NB4 (cell line): ENCODE measurements at regions not wholly inside any gene's neighbourhood (a gene's known extent, or its start where the extent isn't known, plus 50 kb on each side); places are given as distances from the start of the nearest gene placed in this dataset.

Experiments used
- DNase-seq: peaks from one replicate; pipeline ENCODE4 v3.0.0; 2010; ENCODE audit warnings: low read depth
- H3K4me3 ChIP-seq: one replicate; pipeline ENCODE4 v1.5.1; 2011; ENCODE audit warnings: mild to moderate bottlenecking, low read depth, low read length, moderate library complexity
- MYC ChIP-seq: IDR thresholded peaks from 2 replicates; pipeline ENCODE4 v1.6.1; 2011; ENCODE audit warnings: low read depth, low read length
- POLR2A ChIP-seq: IDR thresholded peaks from 2 replicates; pipeline ENCODE4 v1.6.1; 2011; ENCODE audit warnings: mild to moderate bottlenecking; ENCODE audit not compliant: insufficient read length; ENCODE audit errors: extremely low read depth
- TF ChIP-seq, protein P1 (sequence below): IDR thresholded peaks from one replicate; pipeline ENCODE4 v1.5.1; 2012; ENCODE audit warnings: low read depth, low read length
- TF ChIP-seq, protein P2 (sequence below): IDR thresholded peaks from 2 replicates; pipeline ENCODE4 v1.6.1; 2011; ENCODE audit warnings: low read depth, low read length

- TF ChIP-seq, protein P1, sequence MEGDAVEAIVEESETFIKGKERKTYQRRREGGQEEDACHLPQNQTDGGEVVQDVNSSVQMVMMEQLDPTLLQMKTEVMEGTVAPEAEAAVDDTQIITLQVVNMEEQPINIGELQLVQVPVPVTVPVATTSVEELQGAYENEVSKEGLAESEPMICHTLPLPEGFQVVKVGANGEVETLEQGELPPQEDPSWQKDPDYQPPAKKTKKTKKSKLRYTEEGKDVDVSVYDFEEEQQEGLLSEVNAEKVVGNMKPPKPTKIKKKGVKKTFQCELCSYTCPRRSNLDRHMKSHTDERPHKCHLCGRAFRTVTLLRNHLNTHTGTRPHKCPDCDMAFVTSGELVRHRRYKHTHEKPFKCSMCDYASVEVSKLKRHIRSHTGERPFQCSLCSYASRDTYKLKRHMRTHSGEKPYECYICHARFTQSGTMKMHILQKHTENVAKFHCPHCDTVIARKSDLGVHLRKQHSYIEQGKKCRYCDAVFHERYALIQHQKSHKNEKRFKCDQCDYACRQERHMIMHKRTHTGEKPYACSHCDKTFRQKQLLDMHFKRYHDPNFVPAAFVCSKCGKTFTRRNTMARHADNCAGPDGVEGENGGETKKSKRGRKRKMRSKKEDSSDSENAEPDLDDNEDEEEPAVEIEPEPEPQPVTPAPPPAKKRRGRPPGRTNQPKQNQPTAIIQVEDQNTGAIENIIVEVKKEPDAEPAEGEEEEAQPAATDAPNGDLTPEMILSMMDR, result no peak
- TF ChIP-seq MYC, result no peak
- no peak for TF ChIP-seq POLR2A
- TF ChIP-seq, protein P2, sequence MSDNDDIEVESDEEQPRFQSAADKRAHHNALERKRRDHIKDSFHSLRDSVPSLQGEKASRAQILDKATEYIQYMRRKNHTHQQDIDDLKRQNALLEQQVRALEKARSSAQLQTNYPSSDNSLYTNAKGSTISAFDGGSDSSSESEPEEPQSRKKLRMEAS, result no peak
- no peak overlapping the region for H3K4me3 ChIP-seq
- no peak for DNase-seq
These were observed 134.0 kb upstream of the CCDC68 start for GRCh38 chr18:55093295-55093694.

DNA sequence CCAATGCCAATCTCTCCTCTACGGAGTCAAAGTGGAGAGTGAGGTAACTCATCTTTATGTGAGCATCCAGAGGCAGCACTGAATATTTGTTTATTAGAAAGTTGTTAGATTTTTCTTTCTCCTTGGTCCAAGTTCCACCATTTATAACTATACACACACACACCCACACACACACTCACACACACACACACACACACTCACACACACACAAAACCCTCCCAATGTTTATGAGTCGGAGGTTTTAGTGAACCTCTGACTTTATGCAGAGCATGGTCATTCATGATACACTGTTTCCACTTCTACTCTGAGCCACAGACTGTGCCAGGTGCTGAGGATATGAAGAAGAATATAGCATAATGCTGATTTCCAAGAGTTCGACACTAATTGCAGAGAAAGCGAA, 132.9 kb upstream of the CCDC68 start:
- no peak overlapping the region for H3K4me3 ChIP-seq
- TF ChIP-seq MYC (no peak), POLR2A (no peak)
- TF ChIP-seq, protein P2, result no peak
- TF ChIP-seq, protein P1, result no peak
- DNase-seq, result no peak

DNA sequence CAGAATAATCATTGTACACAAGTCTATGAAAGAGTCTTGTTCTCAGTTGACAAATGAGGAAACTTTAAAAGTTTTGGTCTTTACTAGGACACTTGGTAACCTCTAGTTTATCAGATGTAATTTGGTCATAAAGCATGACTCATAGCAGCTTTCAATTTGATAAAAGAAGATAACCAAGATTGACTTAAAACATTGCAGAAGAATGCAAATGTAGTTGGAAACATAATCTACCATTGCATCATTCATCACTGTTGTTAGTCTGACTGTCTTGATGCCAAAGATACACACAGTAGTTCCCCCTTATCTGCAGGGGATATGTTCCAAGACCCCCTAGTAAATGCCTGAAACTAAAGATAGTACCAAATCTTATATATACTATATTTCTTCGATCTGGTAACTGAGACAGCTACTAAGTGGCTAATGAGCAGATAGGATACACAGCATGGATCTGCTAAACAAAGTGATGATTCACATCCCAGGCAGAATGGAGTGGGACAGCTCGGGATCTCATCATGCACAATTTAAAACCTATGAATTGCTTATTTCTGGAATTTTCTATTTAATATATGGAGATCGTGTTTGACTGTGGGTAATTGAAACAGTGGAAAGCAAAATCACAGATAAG, 131.4 kb upstream of the CCDC68 start:
- no peak overlapping the region for H3K4me3 ChIP-seq
- TF ChIP-seq, protein P1, result no peak
- no peak for TF ChIP-seq POLR2A
- TF ChIP-seq MYC, result no peak
- TF ChIP-seq, protein P2, result no peak
- DNase-seq, result no peak

GRCh38 chr18:55089610-55090009, 130.3 kb upstream of the CCDC68 start:
- no peak overlapping the region for H3K4me3 ChIP-seq
- no peak for DNase-seq
- TF ChIP-seq POLR2A (no peak), MYC (no peak)
- TF ChIP-seq, protein P2, result no peak
- TF ChIP-seq, protein P1, result no peak

GRCh38 chr18:55088561-55088960, 129.3 kb upstream of the CCDC68 start:
- DNase-seq, result no peak
- no peak for TF ChIP-seq POLR2A
- TF ChIP-seq, protein P1, result no peak
- TF ChIP-seq, protein P2, result no peak
- no peak overlapping the region for H3K4me3 ChIP-seq

- no peak overlapping the region for H3K4me3 ChIP-seq
- TF ChIP-seq, protein P2, result no peak
- TF ChIP-seq, protein P1, result no peak
- TF ChIP-seq POLR2A (no peak), MYC (no peak)
- DNase-seq, result no peak
These were observed 128.7 kb upstream of the CCDC68 start for GRCh38 chr18:55088000-55088401.
